ENCODE measurements at regions not wholly inside any gene's neighbourhood (a gene's known extent, or its start where the extent isn't known, plus 50 kb on each side); places are given as distances from the start of the nearest gene placed in this dataset.

GRCh38 chr12:92340441-92341064 lies 194.9 kb upstream of the BTG1 start:
- no peak for DNase-seq

- DNase-seq = no peak
Observed at GRCh38 chr12:92340003-92340402, 194.4 kb upstream of the BTG1 start.

- no peak for DNase-seq
Observed at GRCh38 chr12:92339198-92339821, 193.7 kb upstream of the BTG1 start.

- DNase-seq = no peak
Observed at GRCh38 chr12:92338671-92339070, 193.0 kb upstream of the BTG1 start.

- DNase-seq = no peak
Observed at GRCh38 chr12:92338102-92338501, 192.5 kb upstream of the BTG1 start.

GRCh38 chr12:92337128-92337527 lies 191.5 kb upstream of the BTG1 start:
- DNase-seq = no peak

- no peak for DNase-seq
Observed at GRCh38 chr12:92336641-92337040, 191.0 kb upstream of the BTG1 start.

GRCh38 chr12:92335831-92336230 lies 190.2 kb upstream of the BTG1 start:
- DNase-seq = no peak

GRCh38 chr12:92334552-92334951 lies 188.9 kb upstream of the BTG1 start:
- no peak for DNase-seq

- DNase-seq = no peak
Observed at GRCh38 chr12:92332552-92332951, 186.9 kb upstream of the BTG1 start.

GRCh38 chr12:92331383-92331782 lies 185.7 kb upstream of the BTG1 start:
- DNase-seq = no peak

GRCh38 chr12:92330654-92331053 lies 185.0 kb upstream of the BTG1 start:
- DNase-seq = no peak

- no peak for DNase-seq
Observed at GRCh38 chr12:92326877-92327276, 181.2 kb upstream of the BTG1 start.

GRCh38 chr12:92324849-92325500 lies 179.3 kb upstream of the BTG1 start:
- DNase-seq = peak; percentile 46

GRCh38 chr12:92312463-92312964 lies 166.9 kb upstream of the BTG1 start:
- DNase-seq = no peak

- DNase-seq = no peak
Observed at GRCh38 chr12:92304371-92305055, 158.9 kb upstream of the BTG1 start.

- DNase-seq = no peak
Observed at GRCh38 chr12:92302041-92302829, 156.6 kb upstream of the BTG1 start.

GRCh38 chr12:92301356-92301755 lies 155.7 kb upstream of the BTG1 start:
- no peak for DNase-seq

GRCh38 chr12:92300777-92301176 lies 155.1 kb upstream of the BTG1 start:
- DNase-seq = no peak

GRCh38 chr12:92299744-92300143 lies 154.1 kb upstream of the BTG1 start:
- no peak for DNase-seq

GRCh38 chr12:92299344-92299743 lies 153.7 kb upstream of the BTG1 start:
- DNase-seq = no peak

- DNase-seq = no peak
Observed at GRCh38 chr12:92297932-92298696, 152.5 kb upstream of the BTG1 start.

All from NCI-H1436 (cell line).